PC-9 (cell line): ENCODE measurements at regions not wholly inside any gene's neighbourhood (a gene's known extent, or its start where the extent isn't known, plus 50 kb on each side); places are given as distances from the start of the nearest gene placed in this dataset.

Experiments used
- BruUV-seq: library from RNA; stranded (reverse); fragments of 400-500 nt; replicated peaks from 2 replicates; lab custom pipeline; 2021; lab: Mats Ljungman, UMichigan
- CTCF ChIA-PET: fragments of 300-600 bp; sonication (Branson Sonifier 250); formaldehyde crosslinking; loops from one replicate; lab custom pipeline; 2022; ENCODE audit warnings: antibody characterized with exemption; lab: Charles Lee
- POLR2A ChIA-PET: fragments of 300-600 bp; sonication (Branson Sonifier 250); formaldehyde crosslinking; loops from one replicate; lab custom pipeline; 2022; ENCODE audit warnings: antibody characterized with exemption; ENCODE audit not compliant: unreplicated experiment; lab: Charles Lee
- DNase-seq, 2 experiments: peaks; one replicate each; pipeline versions ENCODE4 v3.0.0 to v3.0.0-alpha.2; 2015 to 2022; ENCODE audit warnings: mixed read lengths in 1 of 2
- H2AFZ ChIP-seq: fragments of 200-600 bp; sonication (generic); 2 replicates; pipeline ENCODE4 v1.8.1; 2017; ENCODE audit warnings: antibody characterized with exemption
- H3F3A ChIP-seq: fragments of 200-600 bp; sonication (generic); 2 replicates; pipeline ENCODE4 v1.8.1; 2017; ENCODE audit warnings: antibody characterized with exemption, mild to moderate bottlenecking, low read depth; ENCODE audit not compliant: insufficient read depth
- H3K27ac ChIP-seq: fragments of 200-600 bp; sonication (generic); 2 replicates; pipeline ENCODE4 v1.6.1; 2016; ENCODE audit warnings: mixed run types
- H3K27me3 ChIP-seq: fragments of 200-600 bp; sonication (generic); 2 replicates; pipeline ENCODE4 v1.6.1; 2016; ENCODE audit warnings: low read depth, mixed run types; ENCODE audit not compliant: insufficient read depth
- H3K36me3 ChIP-seq: fragments of 200-600 bp; sonication (generic); 2 replicates; pipeline ENCODE4 v1.6.1; 2016; ENCODE audit warnings: low read depth, mixed run types
- H3K4me1 ChIP-seq: fragments of 200-600 bp; sonication (generic); replicated peaks from 2 replicates; pipeline ENCODE4 v1.6.1; 2016; ENCODE audit warnings: mixed run types; ENCODE audit not compliant: insufficient read depth
- H3K4me2 ChIP-seq: fragments of 200-600 bp; sonication (generic); 2 replicates; pipeline ENCODE4 v1.6.1; 2017; ENCODE audit warnings: mixed run types
- H3K4me3 ChIP-seq: fragments of 200-600 bp; sonication (generic); 2 replicates; pipeline ENCODE4 v1.6.1; 2016; ENCODE audit warnings: mixed run types
- H3K79me2 ChIP-seq: fragments of 200-600 bp; sonication (generic); 2 replicates; pipeline ENCODE4 v1.6.1; 2017; ENCODE audit warnings: low read depth, mixed run types
- H3K9me2 ChIP-seq: fragments of 200-600 bp; sonication (generic); 2 replicates; pipeline ENCODE4 v1.8.1; 2017; ENCODE audit warnings: mild to moderate bottlenecking; ENCODE audit not compliant: insufficient read depth
- H3K9me3 ChIP-seq: fragments of 200-600 bp; sonication (generic); 2 replicates; pipeline ENCODE4 v1.8.1; 2016; ENCODE audit warnings: low read depth; ENCODE audit not compliant: insufficient read depth
- H4K20me1 ChIP-seq: fragments of 200-600 bp; sonication (generic); 2 replicates; pipeline ENCODE4 v1.8.1; 2017; ENCODE audit not compliant: insufficient read depth
- CTCF ChIP-seq: fragments of 200-600 bp; sonication (generic); conservative IDR thresholded peaks from 2 replicates; pipeline ENCODE4 v1.6.1; 2017; ENCODE audit warnings: mixed run types, antibody characterized with exemption, mild to moderate bottlenecking, moderate library complexity
- EZH2 ChIP-seq: fragments of 200-600 bp; sonication (generic); IDR thresholded peaks from 2 replicates; pipeline ENCODE4 v1.8.0; 2017; ENCODE audit warnings: antibody characterized with exemption, low read depth
- intact Hi-C: fragments of 100-400 bp; cut with micrococcal nuclease; formaldehyde crosslinking; loops from one replicate; pipeline ENCODE4 v1.10.0; 2022; ENCODE audit not compliant: unreplicated experiment

GRCh38 chr3:102748646-102749045 lies 313.8 kb downstream of the ZPLD1 start:
- BruUV-seq: no TSS peak
- intact Hi-C loops: loop anchor here (10.0 kb wide), 2 partner anchors 204 to 524 kb away; no protein-coding TSS in a partner anchor

GRCh38 chr3:102750322-102750721 lies 315.5 kb downstream of the ZPLD1 start:
- no peak for DNase-seq
- Histone ChIP-seq H3K27ac (no peak overlapping the region), H3K27me3 (no peaks in the 10 kb centered on the region), H3K9me3 (no peaks in the 10 kb centered on the region), H3K4me3 (no peak overlapping the region), H3K4me2 (no peak overlapping the region), H3K79me2 (no peaks in the 10 kb centered on the region), H2AFZ (no peak overlapping the region), H3K4me1 (no peaks in the 10 kb centered on the region), H3F3A (no peaks in the 10 kb centered on the region), H4K20me1 (no peaks in the 10 kb centered on the region), H3K36me3 (no peaks in the 10 kb centered on the region), H3K9me2 (no peaks in the 10 kb centered on the region; the same call in 1 of the 2 replicates)
- TF ChIP-seq EZH2 (no peak), CTCF (no peak)
- ChIA-PET CTCF (no interaction called here), POLR2A (no interaction called here)
- no TSS peak for BruUV-seq
- intact Hi-C loops: no loop called here

More at GRCh38 chr3:102748646-102749045, 313.8 kb downstream of the ZPLD1 start:
- Histone ChIP-seq H2AFZ (no peak overlapping the region), H3F3A (no peaks in the 10 kb centered on the region), H3K27me3 (no peaks in the 10 kb centered on the region), H3K36me3 (no peaks in the 10 kb centered on the region), H3K9me2 (no peaks in the 10 kb centered on the region; the same call in 1 of the 2 replicates), H3K4me1 (no peaks in the 10 kb centered on the region), H3K9me3 (no peaks in the 10 kb centered on the region), H3K27ac (no peak overlapping the region), H4K20me1 (no peaks in the 10 kb centered on the region), H3K4me2 (no peak overlapping the region), H3K4me3 (no peak overlapping the region), H3K79me2 (no peaks in the 10 kb centered on the region)
- ChIA-PET CTCF (no interaction called here), POLR2A (no interaction called here)
- no peak for TF ChIP-seq EZH2
- no peak for TF ChIP-seq CTCF
- no peak for DNase-seq

- H3F3A ChIP-seq: no peaks in the 10 kb centered on the region
- POLR2A ChIA-PET: no interaction called here
- intact Hi-C loops: no loop called here
- H3K9me2 ChIP-seq: no peaks in the 10 kb centered on the region; the same call in 1 of the 2 replicates
- H3K27ac ChIP-seq: no peak overlapping the region
- CTCF ChIA-PET: no interaction called here
- no peak overlapping the region for H3K4me2 ChIP-seq
- H2AFZ ChIP-seq: no peak overlapping the region
- no peaks in the 10 kb centered on the region for H3K79me2 ChIP-seq
- H4K20me1 ChIP-seq: no peaks in the 10 kb centered on the region
- H3K36me3 ChIP-seq: no peaks in the 10 kb centered on the region
- no peaks in the 10 kb centered on the region for H3K9me3 ChIP-seq
- no peak overlapping the region for H3K4me3 ChIP-seq
- H3K27me3 ChIP-seq: no peaks in the 10 kb centered on the region
- BruUV-seq: no TSS peak
- DNase-seq: no peak
- H3K4me1 ChIP-seq: no peaks in the 10 kb centered on the region
- TF ChIP-seq EZH2: no peak
- no peak for TF ChIP-seq CTCF
Measured at GRCh38 chr3:102753901-102754300, 319.1 kb downstream of the ZPLD1 start.
